ENCODE measurements at regions not wholly inside any gene's neighbourhood (a gene's known extent, or its start where the extent isn't known, plus 50 kb on each side); places are given as distances from the start of the nearest gene placed in this dataset.

DNA sequence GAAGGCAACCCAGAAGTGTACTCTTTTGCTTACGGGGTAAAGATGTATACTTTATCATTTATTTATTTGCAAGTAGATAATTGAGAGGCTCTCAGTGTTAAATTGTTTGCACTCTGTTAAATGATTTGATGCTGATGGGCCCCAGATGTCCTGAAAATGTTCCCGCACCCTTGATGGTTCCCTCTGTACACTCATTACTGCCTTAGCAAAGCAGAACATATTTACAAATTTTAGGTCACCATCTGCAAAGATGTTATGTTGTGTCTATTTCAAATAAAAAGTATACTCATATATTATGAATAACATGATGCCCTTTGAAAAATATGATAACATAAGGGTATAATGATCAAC is 240.5 kb upstream of the SNX7 start:
- no peak for DNase-seq

GRCh38 chr1:98420376-98421084 is 241.0 kb upstream of the SNX7 start:
- DNase-seq = no peak

GRCh38 chr1:98417820-98418219 is 243.7 kb upstream of the SNX7 start:
- DNase-seq = no peak

DNA sequence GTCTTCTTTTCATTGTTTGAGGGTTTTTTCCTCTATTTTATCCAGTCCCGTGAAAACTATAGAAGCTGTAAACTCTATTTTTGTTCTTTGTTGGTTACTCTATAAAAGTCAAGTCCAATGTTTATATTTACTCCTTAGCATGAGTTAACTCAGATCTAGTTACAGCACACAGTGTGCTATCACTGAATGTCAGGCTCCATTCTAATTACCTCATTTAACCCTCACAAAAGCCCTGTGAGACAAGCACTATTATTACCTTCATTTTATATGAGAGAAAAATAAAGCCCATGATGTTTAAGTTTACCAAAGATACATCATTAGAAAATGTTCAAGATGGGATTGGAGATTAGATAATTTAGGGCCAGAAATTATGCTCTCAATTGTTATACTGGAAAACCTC is 251.4 kb upstream of the SNX7 start:
- DNase-seq = no peak

- DNase-seq = no peak
Measured at GRCh38 chr1:98406352-98407088, 255.0 kb upstream of the SNX7 start.

DNA sequence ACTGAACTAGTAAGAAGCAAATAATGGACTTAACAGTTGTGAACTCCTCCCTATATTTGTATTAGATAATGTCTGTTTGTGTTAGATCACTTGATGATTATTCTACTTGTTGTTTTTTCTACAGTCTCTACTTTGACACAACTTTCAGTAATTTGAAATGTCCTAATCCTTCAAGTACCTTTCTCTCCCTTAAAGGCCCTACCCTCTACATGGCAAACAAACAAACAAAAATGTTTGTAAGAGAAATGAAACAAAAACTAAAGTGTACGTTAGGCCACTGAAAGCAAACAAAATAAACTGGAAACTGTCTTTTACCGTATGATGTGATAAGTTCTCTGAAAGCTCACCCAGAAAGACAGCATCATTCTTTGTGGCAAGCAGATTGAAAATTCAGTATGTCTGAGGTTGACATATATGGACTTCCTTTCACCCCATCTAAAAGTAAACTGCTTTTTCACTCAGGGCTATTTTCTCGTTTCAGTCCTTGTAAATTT is 255.9 kb upstream of the SNX7 start:
- DNase-seq = no peak

GRCh38 chr1:98404866-98405265 is 256.7 kb upstream of the SNX7 start:
- no peak for DNase-seq

GRCh38 chr1:98403963-98404480 is 257.5 kb upstream of the SNX7 start:
- DNase-seq = no peak

DNA sequence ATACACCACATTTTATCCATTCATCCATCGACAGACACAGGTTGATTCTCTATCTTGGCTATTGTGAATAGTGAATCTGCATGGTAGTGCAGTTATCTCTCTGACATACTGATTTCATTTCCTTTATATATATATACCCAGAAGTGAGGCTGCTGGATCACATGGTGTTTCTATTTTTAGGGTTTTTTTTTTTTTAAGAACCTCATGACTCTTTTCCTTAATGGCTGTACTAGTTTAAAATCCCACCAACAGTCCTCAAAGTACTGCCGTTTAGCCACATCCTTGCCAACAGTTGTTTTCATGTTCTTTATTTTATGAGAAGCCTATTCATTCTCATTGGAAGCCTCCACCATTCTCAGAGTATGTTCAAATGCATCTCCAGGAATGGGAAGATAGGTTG is 258.7 kb upstream of the SNX7 start:
- no peak for DNase-seq

DNA sequence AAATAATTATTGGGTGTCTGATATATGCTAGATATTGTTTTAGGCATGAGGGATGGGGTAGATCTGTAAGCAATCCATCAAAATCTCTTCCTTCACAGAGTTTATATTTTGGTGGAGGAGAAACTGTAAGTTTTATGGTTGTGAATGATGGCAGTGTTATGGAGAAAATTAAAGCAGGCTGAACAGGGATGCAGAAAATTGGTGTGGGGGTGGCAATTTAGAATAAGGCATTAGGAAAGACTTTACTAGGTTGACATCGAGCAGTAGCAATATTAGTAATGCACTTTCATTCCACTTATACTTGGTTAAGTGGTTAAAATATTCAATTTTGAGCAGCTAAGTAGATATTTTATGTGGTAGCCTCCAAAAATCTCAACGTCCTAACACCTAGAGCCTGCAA is 261.1 kb upstream of the SNX7 start:
- no peak for DNase-seq

DNA sequence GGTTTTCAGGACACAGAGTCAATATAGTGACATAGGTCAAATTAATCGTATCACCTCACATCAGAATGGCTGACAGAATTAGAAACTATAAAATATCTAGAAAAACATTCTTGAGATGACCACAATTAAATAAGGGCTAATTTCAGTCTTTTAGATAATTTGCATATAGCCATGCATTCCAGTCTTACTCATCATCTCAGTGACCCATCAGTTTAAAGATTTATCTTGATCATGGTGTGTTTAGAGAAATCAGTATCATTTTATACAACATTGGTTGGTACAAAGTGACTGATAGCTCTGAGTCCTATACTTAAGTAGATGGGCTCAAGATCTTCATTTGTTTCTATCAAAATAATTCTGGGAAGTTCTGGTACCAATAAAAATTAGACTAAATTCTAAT is 262.3 kb upstream of the SNX7 start:
- no peak for DNase-seq

DNA sequence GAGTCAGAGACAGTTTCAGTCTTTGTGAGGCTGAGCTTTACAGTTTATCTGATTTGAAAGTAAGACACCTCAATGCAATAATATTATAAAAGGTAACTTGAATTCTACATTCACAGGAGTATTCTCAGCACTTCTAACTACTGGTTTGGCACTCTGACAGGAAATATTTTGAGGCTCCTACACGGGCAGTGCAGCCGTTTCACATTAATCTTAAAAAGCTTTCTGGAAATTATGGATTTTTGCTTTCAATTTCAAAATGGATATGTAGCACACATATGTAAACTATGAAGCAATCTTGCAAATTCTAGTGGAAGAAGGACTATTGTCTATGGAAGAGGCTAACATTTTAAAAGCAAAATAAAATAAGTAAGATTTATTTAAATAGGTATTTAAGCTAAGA is 262.9 kb upstream of the SNX7 start:
- no peak for DNase-seq

GRCh38 chr1:98398092-98398491 is 263.4 kb upstream of the SNX7 start:
- no peak for DNase-seq

DNA sequence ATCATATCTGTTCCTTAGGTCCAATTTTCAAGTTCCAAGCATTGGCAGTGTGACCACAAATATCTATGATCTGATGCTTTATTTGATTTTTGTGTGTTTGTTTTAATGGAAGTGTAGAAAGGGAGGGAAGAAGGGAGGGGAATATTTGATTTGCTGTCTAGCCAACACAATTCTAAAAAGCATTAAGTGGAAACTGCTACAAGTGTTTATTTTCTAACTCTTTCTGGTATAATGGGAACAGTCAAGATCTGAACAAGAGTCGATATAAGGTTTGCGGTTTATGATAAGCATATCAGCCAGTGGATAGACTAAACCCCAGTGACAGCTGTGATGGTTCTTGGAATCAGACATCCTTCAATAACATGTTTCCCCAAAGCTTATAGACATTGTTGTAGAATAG is 267.8 kb upstream of the SNX7 start:
- DNase-seq = no peak

DNA sequence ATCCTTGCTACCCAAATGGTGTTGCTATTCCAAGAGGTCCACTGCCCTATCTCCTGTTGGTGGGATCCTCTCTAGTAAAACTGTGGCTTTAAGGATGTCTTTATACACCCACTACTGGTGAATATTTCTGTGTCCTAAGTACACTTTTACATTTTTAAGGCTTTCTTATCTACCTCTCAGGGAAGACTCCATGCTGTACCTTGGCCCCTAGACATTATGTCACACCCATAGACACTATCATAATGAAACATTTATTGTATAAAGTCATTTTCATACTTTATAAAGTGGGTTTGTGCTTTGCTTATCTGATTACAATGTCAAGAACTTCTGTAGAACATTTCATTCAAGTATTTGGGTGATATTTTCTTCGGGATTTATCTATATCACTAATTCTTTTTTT is 270.3 kb upstream of the SNX7 start:
- DNase-seq = no peak

DNA sequence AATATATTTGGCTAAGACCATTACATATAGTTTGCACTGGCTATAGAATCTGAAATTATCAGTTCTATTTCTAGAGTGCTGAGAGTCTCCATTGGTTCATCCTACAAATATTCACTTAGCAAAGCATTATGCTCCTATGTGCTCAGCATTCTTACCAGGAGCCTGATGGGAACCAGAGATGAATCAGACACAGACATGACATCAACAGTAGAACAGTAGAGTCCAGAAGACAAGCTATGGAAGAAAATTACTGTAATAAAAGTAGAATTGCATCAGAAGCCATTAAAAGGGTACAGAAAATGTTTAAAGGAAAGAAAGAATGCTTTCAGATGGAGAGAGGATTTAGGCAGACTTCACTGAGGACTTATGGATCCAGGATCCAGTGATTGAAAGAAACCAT is 271.7 kb upstream of the SNX7 start:
- no peak for DNase-seq

GRCh38 chr1:98388441-98388840 is 273.1 kb upstream of the SNX7 start:
- DNase-seq = no peak

DNA sequence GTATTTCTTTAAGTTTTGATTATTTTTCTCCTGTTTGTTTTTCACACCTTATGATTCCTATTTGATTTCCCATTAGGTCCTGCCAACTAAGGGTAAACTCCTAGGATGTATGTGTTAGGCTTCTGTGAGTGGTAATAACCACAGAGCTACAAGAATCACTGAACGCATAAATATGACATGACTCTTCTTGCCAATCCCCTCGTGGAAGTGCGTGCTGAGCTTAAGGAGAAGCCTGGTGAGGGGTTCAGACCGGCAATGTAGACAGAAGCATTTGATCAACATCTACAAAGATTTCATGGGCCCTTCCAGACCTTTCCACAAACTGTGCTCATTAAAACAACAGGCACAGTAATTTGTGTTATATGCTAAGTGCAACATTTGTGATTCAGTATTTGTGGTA is 273.8 kb upstream of the SNX7 start:
- DNase-seq = no peak

- DNase-seq = no peak
Measured at GRCh38 chr1:98386675-98387440, 274.7 kb upstream of the SNX7 start.

- DNase-seq = no peak
Measured at GRCh38 chr1:98385652-98386051, 275.9 kb upstream of the SNX7 start.

DNA sequence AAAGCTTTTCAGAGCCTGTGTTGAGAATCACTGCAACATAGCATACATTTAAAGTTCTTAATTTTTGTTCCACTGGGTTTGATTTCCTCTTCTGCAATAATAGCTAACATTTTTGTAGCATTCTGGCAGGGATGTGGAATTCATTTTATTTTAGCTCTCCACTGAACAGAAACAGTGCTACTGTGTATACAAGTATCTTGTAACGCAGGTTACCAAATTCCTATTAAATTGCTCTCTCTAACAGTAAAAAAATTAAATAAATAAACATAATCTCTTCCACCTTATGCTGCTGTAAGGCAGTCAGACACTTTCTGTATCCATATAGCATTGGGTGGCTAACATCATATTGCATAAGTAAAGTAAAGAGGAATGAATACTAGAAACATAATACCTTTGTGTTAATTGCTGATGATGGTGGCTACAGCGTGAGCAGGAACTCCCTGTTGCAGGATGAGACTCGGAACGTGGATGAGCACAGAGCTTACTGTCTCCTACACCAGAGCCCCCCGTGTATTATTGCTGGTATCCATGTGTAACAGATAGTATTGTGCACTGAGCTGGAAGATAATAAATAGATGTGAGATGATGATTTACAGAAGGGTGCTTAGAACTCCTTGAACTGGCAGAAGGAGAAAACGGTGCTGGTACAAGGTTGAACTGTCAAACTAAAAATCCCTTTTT is 276.9 kb upstream of the SNX7 start:
- DNase-seq = no peak

DNA sequence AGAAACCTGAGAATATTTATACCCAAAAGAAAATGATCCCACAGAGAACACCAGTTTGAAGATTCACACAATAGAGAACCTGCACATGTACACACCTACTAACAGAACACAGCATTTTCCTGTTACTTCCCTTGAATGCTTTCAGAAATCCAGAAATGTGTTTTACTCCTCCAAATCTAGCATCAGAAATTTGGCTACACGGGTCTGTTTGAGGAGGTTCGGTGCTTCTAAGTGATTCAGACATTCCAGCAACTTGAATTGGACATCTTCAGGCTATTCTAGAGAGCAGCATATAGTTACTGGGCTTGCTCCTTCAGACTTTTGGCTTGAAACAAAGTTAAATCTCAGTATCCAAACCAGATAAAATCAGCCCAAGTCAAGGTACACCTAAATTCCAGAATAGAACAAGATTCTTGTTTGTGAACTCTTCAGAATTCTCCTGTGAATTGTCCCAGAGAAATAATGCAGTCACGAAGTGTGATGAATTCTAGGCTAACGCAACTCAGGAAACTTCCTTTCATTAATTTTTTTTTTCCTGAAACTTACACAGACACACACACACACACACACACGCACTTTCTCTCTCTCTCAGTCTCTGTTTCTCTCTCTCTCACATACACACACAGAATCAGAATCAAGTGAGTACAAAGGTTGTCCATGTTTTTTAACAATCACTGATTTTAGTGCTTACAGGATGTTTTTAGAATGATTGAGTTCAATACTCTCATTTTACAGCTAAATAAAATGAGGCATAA is 278.4 kb upstream of the SNX7 start:
- no peak for DNase-seq
